ENCODE measurements at regions not wholly inside any gene's neighbourhood (a gene's known extent, or its start where the extent isn't known, plus 50 kb on each side); places are given as distances from the start of the nearest gene placed in this dataset.

- intact Hi-C loops (cut with DNase I; ENCODE audit: low total_unique reads): no loop called here
- peaks cover 15 to 41% (median 34%) of the 10 kb centered on the region in 3 donors for H3K27me3 ChIP-seq
- no peak for DNase-seq
- no peaks in the 10 kb centered on the region for H3K4me1 ChIP-seq
- H3K9me3 ChIP-seq: peaks cover 0 to 4% (median 0%) of the 10 kb centered on the region in 3 donors
- no peak for ATAC-seq
- H3K27ac ChIP-seq: no peak overlapping the region
- in situ Hi-C loops (cut with MboI; ENCODE audit: low sequenced_read_pairs in 4 of 4): no loop called here
- no peak for TF ChIP-seq POLR2A (IDR thresholded peaks at IDR 0.05)
- TF ChIP-seq, protein P1, sequence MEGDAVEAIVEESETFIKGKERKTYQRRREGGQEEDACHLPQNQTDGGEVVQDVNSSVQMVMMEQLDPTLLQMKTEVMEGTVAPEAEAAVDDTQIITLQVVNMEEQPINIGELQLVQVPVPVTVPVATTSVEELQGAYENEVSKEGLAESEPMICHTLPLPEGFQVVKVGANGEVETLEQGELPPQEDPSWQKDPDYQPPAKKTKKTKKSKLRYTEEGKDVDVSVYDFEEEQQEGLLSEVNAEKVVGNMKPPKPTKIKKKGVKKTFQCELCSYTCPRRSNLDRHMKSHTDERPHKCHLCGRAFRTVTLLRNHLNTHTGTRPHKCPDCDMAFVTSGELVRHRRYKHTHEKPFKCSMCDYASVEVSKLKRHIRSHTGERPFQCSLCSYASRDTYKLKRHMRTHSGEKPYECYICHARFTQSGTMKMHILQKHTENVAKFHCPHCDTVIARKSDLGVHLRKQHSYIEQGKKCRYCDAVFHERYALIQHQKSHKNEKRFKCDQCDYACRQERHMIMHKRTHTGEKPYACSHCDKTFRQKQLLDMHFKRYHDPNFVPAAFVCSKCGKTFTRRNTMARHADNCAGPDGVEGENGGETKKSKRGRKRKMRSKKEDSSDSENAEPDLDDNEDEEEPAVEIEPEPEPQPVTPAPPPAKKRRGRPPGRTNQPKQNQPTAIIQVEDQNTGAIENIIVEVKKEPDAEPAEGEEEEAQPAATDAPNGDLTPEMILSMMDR (IDR thresholded peaks at IDR 0.05 in 4 of 5, conservative IDR thresholded peaks at IDR 0.05 in 1 of 5): no peak
- no peak overlapping the region for H3K4me3 ChIP-seq
- H3K36me3 ChIP-seq: no peaks in the 10 kb centered on the region
These were observed 56.9 kb upstream of the LHX1 start for GRCh38 chr17:36880268-36880905.

- ATAC-seq (no peak), DNase-seq (no peak)
- Histone ChIP-seq H3K4me1 (no peaks in the 10 kb centered on the region), H3K9me3 (peaks cover 0 to 4% (median 0%) of the 10 kb centered on the region in 3 donors), H3K4me3 (no peak overlapping the region), H3K27me3 (peaks cover 15 to 41% (median 34%) of the 10 kb centered on the region in 3 donors), H3K36me3 (no peaks in the 10 kb centered on the region), H3K27ac (no peak overlapping the region)
- TF ChIP-seq, protein P1 (IDR thresholded peaks at IDR 0.05 in 4 of 5, conservative IDR thresholded peaks at IDR 0.05 in 1 of 5): no peak
- no peak for TF ChIP-seq POLR2A (IDR thresholded peaks at IDR 0.05)
- intact Hi-C loops (cut with DNase I; ENCODE audit: low total_unique reads) (no loop called here), in situ Hi-C loops (cut with MboI; ENCODE audit: low sequenced_read_pairs in 4 of 4) (no loop called here)
These were observed 56.0 kb upstream of the LHX1 start for GRCh38 chr17:36881323-36881722.

- H3K27me3 ChIP-seq: peaks cover 15 to 41% (median 31%) of the 10 kb centered on the region in 3 donors
- in situ Hi-C loops (cut with MboI; ENCODE audit: low sequenced_read_pairs in 4 of 4) (no loop called here), intact Hi-C loops (cut with DNase I; ENCODE audit: low total_unique reads) (no loop called here)
- H3K9me3 ChIP-seq: peaks cover 0 to 4% (median 0%) of the 10 kb centered on the region in 3 donors
- H3K36me3 ChIP-seq: no peaks in the 10 kb centered on the region
- DNase-seq: no peak
- no peak for TF ChIP-seq POLR2A (IDR thresholded peaks at IDR 0.05)
- TF ChIP-seq, protein P1 (IDR thresholded peaks at IDR 0.05 in 4 of 5, conservative IDR thresholded peaks at IDR 0.05 in 1 of 5): no peak
- no peak overlapping the region for H3K4me3 ChIP-seq
- no peak overlapping the region for H3K27ac ChIP-seq
- ATAC-seq: no peak
- H3K4me1 ChIP-seq: no peaks in the 10 kb centered on the region
These were observed 52.7 kb upstream of the LHX1 start for GRCh38 chr17:36884495-36885152.

GRCh38 chr17:36885153-36885735, 52.0 kb upstream of the LHX1 start:
- Histone ChIP-seq H3K9me3 (peaks cover 0 to 4% (median 0%) of the 10 kb centered on the region in 3 donors), H3K4me1 (no peaks in the 10 kb centered on the region), H3K4me3 (no peak overlapping the region), H3K36me3 (no peaks in the 10 kb centered on the region), H3K27me3 (peaks cover 15 to 41% (median 31%) of the 10 kb centered on the region in 3 donors), H3K27ac (no peak overlapping the region)
- in situ Hi-C loops (cut with MboI; ENCODE audit: low sequenced_read_pairs in 4 of 4) (no loop called here), intact Hi-C loops (cut with DNase I; ENCODE audit: low total_unique reads) (no loop called here)
- no peak for TF ChIP-seq POLR2A (IDR thresholded peaks at IDR 0.05)
- TF ChIP-seq, protein P1 (IDR thresholded peaks at IDR 0.05 in 4 of 5, conservative IDR thresholded peaks at IDR 0.05 in 1 of 5): no peak
- ATAC-seq (no peak), DNase-seq (no peak)
